Mucosa of descending colon (tissue), 3 donors: ENCODE measurements at regions not wholly inside any gene's neighbourhood (a gene's known extent, or its start where the extent isn't known, plus 50 kb on each side); places are given as distances from the start of the nearest gene placed in this dataset.
"Not testable (repeated sequence)": the region's sequence is repeated elsewhere in the genome, so short reads cannot be mapped to it uniquely, and the experiment has no call there.

ENCODE experiments used
- ATAC-seq: fragments of 200-7000 bp; cut with Tn5 transposase; one replicate; pipeline ENCODE4 v1.9.1; 2020; ENCODE audit warnings: mild to moderate bottlenecking, moderate library complexity
- DNase-seq, 3 donors: peaks; one replicate each; pipeline ENCODE4 v3.0.0-alpha.2; 2020
- H3K36me3 ChIP-seq: fragments of 200-600 bp; one replicate; pipeline ENCODE4 v1.8.0; 2021; ENCODE audit warnings: low read depth, mild to moderate bottlenecking
- H3K4me1 ChIP-seq: fragments of 200-600 bp; one replicate; pipeline ENCODE4 v1.8.0; 2021; ENCODE audit warnings: low read depth, mild to moderate bottlenecking
- H3K4me3 ChIP-seq: fragments of 200-600 bp; one replicate; pipeline ENCODE4 v1.8.0; 2021; ENCODE audit warnings: mild to moderate bottlenecking
- H3K9me3 ChIP-seq: fragments of 200-600 bp; one replicate; pipeline ENCODE4 v1.8.0; 2021; ENCODE audit warnings: mild to moderate bottlenecking
- intact Hi-C, 2 donors: fragments of 100-400 bp; cut with DNase I in 1 of 2; cut with micrococcal nuclease in 1 of 2; formaldehyde crosslinking; loops; one replicate each; pipeline versions ENCODE4 v1.11.0 to v1.11.1; 2022; cut with DNase I, micrococcal nuclease
- TF ChIP-seq, protein P1 (sequence below): fragments of 200-600 bp; IDR thresholded peaks from one replicate; pipeline ENCODE4 v1.8.0; 2022; ENCODE audit warnings: antibody characterized with exemption, mild to moderate bottlenecking
- donor health status: DM: no; HTN: no; CAD: no; lungs with moderate emphysema.
- donor health status: DM: no; HTN: no; CAD: no.
- donor health status: DM: no; HTN: yes; CAD: no.

DNA sequence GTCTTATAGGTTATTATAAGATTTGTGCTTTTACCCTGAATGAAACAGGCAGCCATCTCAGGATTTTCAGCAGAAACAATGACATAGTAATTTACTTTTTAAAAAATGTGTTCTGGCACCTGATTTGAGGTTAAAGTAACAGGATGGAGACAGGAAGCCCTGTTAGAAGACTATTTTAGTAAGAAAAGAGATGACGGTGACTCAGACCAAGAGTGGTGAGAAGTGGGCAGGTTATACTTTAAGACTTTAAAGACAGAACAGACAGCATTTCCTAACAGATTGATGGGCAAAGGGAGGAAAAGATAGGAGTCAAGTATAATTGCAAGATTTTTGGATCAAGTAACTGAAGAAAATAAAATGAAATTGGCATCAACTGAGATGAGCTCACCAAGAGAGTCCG lies 436.8 kb upstream of the NR5A2 start:
- no peak overlapping the region for H3K4me3 ChIP-seq
- no peaks in the 10 kb centered on the region for H3K36me3 ChIP-seq
- no peak for ATAC-seq
- no peaks in the 10 kb centered on the region for H3K9me3 ChIP-seq
- intact Hi-C loops: no loop called here
- TF ChIP-seq, protein P1, sequence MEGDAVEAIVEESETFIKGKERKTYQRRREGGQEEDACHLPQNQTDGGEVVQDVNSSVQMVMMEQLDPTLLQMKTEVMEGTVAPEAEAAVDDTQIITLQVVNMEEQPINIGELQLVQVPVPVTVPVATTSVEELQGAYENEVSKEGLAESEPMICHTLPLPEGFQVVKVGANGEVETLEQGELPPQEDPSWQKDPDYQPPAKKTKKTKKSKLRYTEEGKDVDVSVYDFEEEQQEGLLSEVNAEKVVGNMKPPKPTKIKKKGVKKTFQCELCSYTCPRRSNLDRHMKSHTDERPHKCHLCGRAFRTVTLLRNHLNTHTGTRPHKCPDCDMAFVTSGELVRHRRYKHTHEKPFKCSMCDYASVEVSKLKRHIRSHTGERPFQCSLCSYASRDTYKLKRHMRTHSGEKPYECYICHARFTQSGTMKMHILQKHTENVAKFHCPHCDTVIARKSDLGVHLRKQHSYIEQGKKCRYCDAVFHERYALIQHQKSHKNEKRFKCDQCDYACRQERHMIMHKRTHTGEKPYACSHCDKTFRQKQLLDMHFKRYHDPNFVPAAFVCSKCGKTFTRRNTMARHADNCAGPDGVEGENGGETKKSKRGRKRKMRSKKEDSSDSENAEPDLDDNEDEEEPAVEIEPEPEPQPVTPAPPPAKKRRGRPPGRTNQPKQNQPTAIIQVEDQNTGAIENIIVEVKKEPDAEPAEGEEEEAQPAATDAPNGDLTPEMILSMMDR: no peak
- DNase-seq: no peak
- H3K4me1 ChIP-seq: no peaks in the 10 kb centered on the region

DNA sequence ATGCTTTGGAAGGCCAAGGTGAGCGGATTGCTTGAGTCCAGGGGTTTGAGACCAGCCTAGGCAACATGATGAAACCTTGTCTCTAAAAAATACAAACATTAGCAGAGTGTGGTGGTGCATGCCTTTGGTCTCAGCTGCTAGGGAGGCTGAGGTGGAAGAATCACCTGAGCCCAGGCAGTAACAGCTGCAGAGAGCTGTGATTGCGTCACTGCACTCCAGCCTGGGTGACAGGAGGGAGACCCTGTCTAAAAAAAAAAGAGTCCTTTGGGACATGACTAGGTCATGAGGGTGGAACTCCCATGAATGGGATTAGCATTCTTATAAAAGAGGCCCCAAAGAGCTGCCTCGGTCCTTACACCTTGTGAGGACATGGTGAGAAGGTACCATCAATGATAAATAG lies 436.0 kb upstream of the NR5A2 start:
- H3K4me1 ChIP-seq: no peaks in the 10 kb centered on the region
- no peak overlapping the region for H3K4me3 ChIP-seq
- DNase-seq (no peak), ATAC-seq (no peak)
- H3K9me3 ChIP-seq: no peaks in the 10 kb centered on the region
- no peaks in the 10 kb centered on the region for H3K36me3 ChIP-seq
- intact Hi-C loops: no loop called here
- TF ChIP-seq, protein P1: no peak

DNA sequence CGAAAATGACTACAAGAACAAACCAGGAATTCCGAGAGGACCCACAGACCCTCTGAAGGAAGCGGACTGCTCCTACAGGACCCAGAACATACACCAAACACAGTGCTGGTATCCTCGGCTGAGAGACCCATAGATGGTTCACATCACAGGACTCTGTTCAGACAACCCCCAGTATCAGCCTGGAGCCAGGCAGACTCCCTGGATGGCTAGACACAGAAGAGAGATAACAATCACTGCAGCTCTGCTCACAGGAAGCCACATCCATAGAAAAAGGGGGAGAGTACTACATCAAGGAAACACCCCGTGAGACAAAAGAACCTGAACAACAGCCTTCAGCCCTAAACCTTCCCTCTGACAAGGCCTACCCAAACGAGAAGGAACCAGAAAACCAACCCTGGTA lies 434.0 kb upstream of the NR5A2 start:
- Histone ChIP-seq H3K36me3 (no peaks in the 10 kb centered on the region), H3K4me1 (no peaks in the 10 kb centered on the region), H3K4me3 (no peak overlapping the region), H3K9me3 (no peaks in the 10 kb centered on the region)
- TF ChIP-seq, protein P1: no peak
- intact Hi-C loops: no loop called here
- ATAC-seq (no peak), DNase-seq (no peak)

DNA sequence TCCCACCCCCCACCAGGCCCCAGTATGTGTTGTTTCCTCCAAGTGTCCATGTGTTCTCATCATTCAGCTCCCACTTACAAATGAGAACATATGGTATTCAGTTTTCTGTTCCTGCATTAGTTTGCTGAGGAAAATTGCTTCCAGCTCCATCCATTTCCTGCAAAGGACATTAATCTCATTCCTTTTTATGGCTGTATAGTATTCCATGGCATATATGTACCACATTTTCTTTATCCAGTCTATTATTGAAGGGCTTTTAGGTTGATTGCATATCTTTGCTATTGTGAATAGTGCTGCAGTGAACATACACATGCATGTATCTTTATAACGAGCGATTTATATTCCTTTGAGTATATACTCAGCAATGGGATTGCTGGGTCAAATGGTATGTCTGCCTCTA lies 431.1 kb upstream of the NR5A2 start:
- ATAC-seq, H3K4me3 ChIP-seq, H3K4me1 ChIP-seq, H3K36me3 ChIP-seq, H3K9me3 ChIP-seq, DNase-seq, intact Hi-C loops: not testable (repeated sequence)

DNA sequence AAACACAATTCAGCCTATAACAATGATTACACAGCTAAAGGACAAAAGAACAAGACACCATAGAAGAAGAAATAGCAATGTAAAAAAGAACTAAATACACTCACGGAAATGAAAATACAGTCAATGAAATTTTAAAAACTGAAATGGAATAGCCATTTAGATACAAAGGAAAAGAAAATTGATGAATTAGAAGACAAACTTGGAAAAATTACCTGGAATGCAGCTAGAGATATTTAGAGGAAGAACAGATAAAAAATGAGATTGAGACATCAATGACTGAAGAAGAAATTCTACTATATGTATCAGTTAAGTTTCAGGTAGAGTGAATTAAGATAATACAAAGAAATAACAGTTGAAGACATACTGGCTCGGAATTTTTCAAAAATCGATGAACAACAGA lies 430.4 kb upstream of the NR5A2 start:
- no peak overlapping the region for H3K4me3 ChIP-seq
- no peaks in the 10 kb centered on the region for H3K4me1 ChIP-seq
- TF ChIP-seq, protein P1: no peak
- H3K9me3 ChIP-seq: no peaks in the 10 kb centered on the region
- no peak for DNase-seq
- ATAC-seq: no peak
- no peaks in the 10 kb centered on the region for H3K36me3 ChIP-seq
- intact Hi-C loops: no loop called here

DNA sequence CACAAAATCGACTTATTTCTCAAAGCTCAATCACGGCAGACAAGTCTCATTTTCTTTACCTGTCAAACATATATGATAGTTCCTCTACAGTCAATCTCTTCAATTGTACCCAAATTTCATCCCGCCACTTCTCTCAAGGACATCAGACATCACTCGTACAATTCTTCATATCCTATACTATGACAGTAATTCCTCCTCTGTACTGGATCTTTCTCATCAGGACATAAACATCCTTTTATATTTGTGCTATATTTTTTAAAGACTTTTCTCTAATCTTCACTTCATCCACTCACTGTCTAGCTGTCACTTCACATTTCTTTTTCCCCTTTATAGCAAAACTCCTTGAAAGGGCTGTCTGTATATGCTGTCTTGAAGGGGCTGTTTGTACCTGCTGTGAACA lies 419.1 kb upstream of the NR5A2 start:
- DNase-seq (no peak), ATAC-seq (no peak)
- no peaks in the 10 kb centered on the region for H3K9me3 ChIP-seq
- H3K4me3 ChIP-seq: no peak overlapping the region
- no peaks in the 10 kb centered on the region for H3K36me3 ChIP-seq
- H3K4me1 ChIP-seq: no peaks in the 10 kb centered on the region
- TF ChIP-seq, protein P1: no peak
- intact Hi-C loops: no loop called here
